Suppressor macrophage treated with lipopolysaccharide for 1 hour (primary cell): ENCODE measurements at regions not wholly inside any gene's neighbourhood (a gene's known extent, or its start where the extent isn't known, plus 50 kb on each side); places are given as distances from the start of the nearest gene placed in this dataset.

ENCODE experiments used
- DNase-seq, 3 donors: peaks; one replicate each; pipeline ENCODE4 v3.0.0-alpha.2; 2020 to 2022

DNA sequence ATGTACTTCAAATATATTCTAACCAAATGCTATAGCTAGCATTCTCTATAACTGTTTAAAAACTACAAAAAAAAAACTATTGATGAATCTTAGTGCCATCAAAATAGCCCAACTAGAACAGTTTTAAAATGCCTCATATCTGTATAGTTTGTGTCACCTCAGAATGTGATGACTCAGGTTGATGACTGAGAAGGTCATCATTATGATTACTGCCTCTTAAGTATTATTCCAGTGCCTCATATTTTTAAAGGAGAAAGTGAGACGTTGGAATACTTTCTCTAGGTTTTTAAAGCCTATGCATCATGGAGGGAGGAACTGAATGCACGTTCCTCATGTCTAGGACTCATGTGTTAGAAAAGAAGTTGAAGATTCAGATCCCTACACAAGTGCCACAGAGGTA, 88.2 kb downstream of the TMA16 start:
- peak in 2 of 3 donors; percentile 50 to 57 for DNase-seq

DNA sequence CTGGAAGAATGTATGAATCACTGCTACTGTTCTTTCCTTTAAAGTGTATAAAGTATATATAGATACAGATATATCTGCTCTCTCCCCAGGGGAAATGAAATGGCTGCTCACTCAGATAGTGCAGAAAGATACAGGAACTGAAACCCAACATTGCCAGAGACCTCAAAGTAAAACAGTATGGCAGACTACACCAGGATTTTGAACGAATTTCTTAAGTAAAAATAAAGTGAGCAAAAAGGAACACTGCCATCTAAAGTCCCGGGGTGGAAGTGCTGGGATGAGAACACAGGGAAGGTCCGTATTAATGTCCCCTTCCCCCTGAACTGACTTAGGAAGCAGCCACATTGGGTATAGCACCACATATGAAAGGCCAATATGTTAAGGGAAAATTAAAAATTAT, 93.4 kb downstream of the TMA16 start:
- peak; percentile 39 to 73 (median 57) for DNase-seq

DNA sequence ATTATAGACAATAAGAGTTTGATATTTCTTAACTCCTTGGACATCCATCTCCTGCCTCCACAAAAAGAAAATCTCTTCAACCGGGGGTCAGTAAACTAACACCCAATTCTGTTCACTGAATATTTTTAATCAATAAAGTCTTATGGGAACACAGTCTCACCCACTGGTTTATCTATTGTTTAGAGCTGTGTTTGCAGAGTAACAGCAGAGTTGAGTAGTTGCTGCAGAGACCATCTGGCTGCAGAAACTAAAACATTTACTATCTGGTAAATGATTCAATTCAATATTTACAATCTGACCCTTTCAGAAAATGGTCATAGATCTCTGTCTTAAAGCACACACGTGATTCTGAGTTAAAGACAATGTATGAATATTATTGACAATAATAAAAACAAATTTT, 94.0 kb downstream of the TMA16 start:
- DNase-seq, result no peak

DNA sequence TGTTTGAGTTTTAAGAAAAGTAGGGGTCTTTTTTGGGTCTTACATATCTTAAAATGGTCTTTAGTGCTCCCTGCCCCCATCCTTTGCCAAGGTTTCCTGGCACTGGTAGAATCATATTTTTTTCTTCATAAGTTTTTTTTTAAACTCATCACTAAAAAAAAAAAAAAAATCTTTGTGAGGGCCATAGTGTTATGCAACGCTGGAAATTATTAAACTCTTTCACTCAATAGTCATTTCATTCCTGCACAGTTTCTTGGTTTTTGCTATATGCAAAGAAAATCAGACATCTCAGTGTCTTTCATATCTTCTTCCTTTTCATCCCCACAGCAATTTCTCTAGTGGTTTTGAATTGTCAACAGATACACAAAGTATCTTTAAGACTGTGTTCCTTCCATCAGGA, 95.6 kb downstream of the TMA16 start:
- DNase-seq, result peak in 2 of 3 donors; percentile 48 to 54

DNA sequence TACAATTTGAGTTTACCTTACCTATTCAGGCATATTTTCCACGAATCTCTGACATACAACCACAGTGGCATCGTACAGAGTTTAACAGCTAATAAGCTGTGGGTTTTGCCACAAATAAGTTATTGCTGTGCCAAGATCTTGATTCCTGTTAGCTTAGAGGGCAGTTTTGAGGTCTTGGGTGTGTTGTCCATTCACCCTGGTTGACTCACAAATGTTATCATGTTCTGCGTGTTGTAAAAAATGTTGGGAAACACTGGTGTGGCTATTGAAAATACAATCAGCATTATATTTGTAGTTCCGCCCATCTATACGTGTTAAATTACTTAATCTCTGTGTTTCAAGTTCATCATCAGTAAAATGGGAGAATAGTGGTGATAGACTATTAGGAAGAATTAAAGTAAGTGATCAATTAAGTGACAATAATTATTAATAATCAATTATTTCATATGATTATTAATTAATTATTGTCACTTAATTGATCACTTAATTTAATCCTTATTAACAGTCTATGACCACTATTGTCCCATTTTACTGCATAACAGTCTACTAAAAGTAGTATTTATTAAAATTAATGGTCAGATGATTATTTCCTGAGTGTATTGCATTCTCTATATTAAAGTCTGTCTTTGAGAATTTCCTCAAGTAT, 96.3 kb downstream of the TMA16 start:
- DNase-seq, result peak; percentile 35 to 71 (median 62)

DNA sequence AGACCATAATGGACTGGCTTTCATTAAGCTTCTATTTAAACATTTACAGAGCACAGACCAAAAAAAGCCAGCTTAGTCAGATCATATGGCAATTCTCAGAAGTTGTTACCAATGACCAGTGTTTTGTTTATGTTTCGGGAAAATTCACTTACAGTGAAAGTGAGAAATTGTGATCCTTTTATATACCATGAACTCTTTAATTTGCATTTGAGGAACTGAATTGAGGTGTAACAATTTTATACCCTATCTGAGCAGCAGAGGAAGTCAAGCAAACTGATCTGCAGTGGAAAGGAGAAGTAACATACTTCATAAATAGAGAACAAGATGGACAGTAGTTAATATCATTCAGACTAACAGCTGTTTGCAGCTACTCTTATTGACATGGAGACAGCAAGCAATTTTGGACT, 97.1 kb downstream of the TMA16 start:
- DNase-seq, result peak; percentile 40 to 72 (median 65)

DNA sequence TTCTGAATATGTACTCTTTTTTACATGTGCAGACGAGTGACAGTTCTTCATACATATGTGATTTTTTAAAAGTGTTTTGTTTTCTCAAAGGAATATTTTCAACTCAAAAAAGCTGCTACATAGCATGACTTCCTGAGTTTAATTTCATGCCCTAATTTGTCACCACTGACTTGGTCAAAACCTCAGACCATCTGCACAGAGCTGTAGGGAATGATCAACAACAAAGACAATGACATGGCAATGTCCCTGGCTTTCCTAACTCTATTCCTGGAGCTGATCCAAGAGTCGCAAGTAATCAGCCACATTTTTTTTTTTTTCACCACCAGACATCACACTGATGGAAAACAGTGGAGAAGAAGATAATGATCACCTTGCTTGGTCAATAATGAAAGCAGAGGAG, 97.7 kb downstream of the TMA16 start:
- DNase-seq, result peak in 1 of 3 donors; percentile 36

DNA sequence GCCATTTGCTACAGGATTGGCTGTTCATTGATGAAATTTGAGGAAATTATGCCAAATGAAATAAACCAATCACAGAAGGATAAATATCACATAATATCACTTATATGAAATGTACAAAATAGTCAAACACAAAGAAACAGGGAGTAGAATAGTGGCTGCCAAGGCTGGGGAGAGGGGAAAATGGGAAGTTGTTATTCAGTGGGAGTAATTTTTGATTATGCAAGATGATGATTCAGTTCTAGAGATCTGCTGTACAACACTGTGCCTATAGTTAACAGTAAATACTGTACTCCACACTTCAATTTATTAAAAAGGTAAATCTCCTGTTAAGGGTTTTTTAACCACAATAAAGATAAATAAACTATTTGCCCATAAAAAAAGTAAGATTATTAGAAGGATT, 101.1 kb downstream of the TMA16 start:
- peak; percentile 66 to 87 (median 87) for DNase-seq

DNA sequence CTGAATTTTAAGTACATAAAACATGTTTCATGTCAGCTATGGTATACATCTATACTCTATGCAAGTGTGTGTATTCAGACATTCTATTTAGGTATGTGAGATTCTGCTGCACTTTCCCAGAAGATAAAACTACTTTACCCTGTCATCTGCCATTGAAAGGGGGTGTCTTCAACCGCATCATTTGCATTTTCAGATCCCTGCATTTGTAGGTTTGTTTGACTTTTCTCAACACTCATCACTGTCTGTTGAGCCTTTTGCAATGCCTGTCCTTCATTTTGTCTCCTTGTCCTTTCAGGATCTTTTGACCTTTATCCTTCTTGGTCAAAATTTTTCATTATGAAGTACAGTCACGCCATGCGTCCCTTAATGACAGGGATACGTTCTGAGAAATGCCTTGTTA, 103.5 kb downstream of the TMA16 start:
- no peak for DNase-seq

DNA sequence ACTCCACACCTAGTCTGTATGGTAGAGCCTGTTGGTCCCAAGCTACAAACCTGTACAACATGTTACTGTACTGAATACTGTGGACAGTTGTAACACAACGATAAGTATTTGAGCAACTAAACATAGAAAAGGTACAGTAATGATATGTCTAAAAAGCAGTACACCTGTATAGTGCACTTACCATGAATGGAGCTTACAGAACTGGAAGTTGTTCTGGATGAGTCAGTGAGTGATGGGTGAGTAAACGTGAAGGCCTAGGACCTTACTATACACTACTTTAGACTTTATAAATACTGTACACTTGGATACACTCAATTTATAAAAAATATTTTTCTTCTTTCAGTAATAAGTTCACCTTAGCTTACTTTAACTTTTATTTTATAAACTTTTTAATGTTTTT, 104.0 kb downstream of the TMA16 start:
- no peak for DNase-seq

DNA sequence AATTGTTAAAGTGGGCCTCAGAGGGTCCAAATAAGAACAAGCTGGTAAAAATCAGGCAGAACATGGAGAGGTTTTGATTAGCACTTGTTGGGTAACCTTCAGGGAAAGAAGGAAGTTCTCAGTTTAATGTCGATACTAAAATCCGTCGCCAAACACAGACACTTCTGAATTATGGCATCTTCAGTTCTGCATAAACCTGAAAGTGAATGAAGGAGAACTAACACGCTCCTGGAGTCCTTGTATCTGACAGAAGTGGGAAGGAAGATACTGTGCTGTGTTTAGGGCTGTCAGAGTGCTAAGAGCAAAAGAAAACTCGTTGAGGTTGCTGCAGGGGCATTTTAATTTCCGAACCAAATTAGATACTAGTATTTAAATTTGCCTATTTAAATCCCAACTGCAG, 106.2 kb downstream of the TMA16 start:
- peak; percentile 34 to 58 (median 42) for DNase-seq

DNA sequence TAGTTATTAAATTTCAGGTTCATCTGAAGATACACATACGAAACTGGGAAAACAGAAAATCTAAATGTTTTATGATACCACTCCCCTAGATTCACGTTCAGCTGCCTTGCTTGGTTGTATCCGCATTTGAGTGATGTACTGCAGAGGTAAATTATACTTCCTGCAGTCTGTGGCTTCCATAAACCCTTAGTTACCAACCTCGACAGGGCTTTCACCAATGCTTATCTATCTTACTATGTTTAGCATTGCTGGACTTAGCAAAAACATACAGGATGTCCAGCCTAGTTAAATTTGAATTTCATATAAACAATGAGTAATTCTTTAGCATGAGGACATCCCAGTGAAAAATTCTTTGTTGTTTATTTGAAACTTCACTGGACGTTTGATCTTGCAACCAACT, 108.8 kb downstream of the TMA16 start:
- no peak for DNase-seq

DNA sequence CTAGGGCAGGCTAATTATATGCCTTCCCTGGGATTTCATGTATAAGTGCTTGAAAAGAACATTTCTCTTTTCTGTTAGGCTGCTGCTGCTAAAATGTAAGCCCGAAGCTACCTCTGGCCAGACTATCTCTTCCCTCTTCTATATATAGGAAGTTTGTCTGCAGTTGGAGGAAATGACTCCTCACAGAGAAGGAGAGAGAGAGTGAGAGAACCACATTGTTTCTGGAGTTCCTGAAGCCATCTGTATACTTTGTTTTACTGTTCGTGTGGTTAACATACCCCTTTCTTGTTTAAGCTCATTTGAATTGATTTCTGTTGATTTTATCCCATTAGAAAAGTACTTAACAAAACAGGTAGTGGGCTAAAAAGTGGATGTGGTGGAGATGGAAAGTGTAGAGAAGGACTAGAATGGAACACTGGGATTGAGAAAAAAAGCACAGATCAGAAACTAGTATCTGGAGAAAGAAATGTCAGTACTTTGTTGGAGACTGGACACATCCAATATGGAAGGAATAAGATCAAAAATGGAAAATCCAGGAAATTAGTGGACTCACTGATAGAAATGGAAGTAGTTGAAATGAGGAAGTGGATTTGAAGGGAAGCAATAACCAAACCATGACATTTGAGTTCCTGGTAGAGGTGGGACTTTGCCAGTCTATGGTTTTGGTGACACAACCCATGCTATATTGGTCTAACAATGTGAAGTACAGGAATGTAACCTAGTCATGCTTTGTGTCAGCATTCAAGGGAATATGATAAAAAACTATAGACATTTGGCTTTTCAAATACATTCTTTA, 112.6 kb downstream of the TMA16 start:
- DNase-seq, result peak; percentile 61 to 90 (median 74)

DNA sequence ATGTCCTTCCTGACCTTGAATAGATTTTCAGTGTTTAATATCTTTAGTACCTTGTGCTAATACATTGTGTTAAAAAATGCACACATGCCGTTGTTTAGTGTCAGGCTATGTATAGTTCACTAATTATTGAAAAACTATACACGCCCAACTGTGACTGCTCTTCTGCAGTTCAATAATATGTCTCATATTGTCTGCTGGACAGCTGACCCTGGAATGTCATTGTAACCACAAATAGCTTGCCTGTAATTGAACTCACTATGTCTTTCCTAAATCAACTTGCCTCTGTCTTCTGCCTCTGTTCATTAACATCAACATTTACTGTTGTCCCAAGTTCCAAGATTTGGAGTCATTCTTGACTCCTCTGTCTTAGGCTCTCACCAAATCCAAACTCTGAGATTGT, 114.5 kb downstream of the TMA16 start:
- DNase-seq, result no peak

DNA sequence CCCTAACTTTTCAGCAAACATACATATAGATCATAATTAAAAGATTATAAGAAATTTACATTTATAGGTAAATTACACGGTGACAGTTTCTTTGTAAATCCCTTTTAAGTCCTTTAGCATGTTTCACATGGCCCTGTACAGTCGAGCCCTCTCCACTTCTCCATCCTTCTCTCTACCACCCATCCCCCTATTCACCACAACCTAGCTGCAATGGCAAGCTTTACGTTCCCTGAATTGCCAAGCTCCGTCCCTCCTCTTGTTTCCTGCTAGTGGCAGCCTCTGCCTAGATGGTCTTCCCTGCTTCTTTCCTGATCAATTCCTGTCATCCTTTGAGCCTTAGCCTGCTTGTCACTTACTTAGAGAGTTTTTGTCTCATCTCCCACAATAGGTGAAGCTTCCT, 116.2 kb downstream of the TMA16 start:
- peak in 1 of 3 donors; percentile 27 for DNase-seq

DNA sequence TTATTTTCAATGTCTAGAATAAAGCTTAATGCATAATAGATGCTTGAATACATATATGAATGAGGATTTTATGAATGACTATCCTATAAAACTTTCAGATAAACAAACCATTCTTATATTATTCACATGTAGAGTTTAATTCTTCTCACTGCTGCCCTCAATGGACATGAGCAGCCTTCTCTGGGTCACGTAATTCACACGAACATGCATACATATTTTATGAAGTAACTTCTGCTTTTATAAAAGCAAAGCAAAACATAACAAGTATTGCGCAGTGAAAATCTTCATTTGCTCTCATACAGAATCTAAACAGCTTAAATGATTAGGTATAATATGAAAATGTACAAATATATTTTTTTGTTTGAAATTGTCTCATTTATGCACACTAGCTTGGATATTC, 116.7 kb downstream of the TMA16 start:
- peak; percentile 68 to 87 (median 85) for DNase-seq

DNA sequence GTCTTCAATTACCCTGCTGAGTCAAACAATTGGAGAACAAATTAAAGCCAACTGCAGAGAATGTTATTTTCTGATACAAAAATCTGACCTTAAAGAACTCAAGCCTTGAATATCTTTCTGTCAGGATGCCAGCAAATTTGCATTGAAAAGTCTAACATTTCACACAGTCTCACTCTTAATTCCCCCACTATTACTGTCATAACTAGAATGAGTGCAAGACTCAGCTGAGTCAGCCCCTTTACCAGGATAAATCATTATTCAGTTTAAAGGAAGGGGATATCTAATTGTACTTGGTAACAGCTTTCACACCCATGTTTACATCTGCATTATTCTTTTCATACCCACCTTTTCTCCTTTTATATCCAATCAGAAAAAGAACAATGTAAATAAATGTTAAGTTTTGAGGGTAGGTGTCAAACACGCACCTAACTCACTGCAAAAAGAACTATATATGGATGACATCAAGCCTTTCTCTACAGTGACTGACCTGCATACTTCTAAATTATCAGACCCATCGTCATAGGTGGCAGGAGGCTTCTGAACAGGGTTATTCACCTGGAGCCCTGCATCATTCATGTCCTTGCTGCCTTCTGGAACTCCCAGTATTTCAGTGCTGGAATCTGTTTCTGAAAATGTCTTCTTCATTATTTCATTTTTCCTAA, 117.4 kb downstream of the TMA16 start:
- peak in 1 of 3 donors; percentile 67 for DNase-seq

DNA sequence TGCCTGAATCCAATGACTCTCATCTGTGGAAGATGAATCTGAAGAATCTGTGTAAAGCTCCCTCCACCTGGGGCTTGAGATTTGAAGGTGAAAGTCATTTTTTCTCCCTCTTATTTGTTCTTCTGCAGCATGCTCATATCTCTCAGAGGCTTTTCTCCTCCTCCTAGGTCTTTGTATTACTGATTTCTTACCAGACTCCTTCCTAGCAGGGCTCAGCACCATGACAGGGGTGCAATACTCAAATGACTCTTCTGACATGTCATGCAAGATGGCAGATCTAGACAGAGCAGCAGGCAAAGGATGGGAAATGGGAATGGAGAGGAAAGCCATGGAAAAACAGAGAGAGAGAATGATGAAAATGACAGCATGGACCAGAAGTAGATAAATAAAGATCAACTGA, 118.3 kb downstream of the TMA16 start:
- DNase-seq, result peak in 1 of 3 donors; percentile 16

DNA sequence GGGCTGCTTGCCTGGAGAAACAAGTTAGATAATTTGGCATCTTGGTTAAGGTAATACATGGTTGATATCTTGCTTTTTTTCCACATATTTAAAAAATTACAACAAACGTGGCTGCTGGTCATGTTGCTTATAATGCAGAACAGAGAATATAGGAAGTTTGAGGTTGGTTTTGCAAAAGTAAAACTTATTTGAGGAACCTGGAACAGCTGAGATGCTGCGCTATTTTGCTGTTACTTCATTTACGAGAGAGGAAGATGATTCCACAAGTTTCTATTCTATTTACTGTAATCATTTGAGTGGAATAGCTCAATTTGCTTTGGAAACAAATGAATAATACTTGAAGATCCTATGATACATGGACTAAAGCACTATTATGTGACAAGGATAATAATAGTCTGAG, 118.9 kb downstream of the TMA16 start:
- peak; percentile 73 to 95 (median 86) for DNase-seq

DNA sequence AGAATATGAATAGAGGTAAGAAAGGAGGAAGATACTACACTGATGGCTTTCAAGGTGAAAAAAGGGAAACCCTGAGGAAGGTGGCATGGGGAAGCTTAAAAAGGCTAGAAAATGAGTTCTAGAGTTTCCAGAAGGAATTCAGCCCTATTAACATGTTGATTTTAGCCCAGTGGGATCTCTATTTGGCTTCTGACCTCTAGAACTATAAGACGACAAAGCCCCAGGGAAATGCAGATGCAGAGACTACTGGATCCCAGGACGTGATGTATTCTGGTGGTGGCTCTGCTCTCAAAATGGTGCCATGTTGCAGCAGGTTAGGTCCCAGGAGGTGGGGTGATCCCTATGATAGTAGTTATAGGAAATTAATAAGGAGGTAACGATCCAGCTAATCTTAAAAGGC, 120.4 kb downstream of the TMA16 start:
- no peak for DNase-seq

DNA sequence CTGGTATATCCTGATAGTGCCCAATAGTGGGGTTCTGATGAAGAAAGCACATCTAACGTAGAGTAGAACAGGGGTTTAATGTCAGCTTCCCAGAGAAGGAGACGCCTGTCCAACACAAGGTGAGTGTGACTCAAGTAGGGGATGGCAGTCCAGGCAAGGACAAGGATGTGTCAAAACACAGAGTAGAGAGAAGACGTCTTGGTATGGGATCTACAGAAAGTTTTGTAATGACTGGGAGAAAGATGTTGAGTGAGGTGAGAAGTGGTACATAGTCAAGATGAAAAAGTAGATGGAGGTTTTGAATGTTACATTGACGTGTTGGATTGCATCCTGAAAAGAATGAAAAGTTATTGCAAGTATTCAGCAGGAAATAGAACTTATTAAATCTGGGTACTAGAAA, 124.4 kb downstream of the TMA16 start:
- DNase-seq, result no peak

DNA sequence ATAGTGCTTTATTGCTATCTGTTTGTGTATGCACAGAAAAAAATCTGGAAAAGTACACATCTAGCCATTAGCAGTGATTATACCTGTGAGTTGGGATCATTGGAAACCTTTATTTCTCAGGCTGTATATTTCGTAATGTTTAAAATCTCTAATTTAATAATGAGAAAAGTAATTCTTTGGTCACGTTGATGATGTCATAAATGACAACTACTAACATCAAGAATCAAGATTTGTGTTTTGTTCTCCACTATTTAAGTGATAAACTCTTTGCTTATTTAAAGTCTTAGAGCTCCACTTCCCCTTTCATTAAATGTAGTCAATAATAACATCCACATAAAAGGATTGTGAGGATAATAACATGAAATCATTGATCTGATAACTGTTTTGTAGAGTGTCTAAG, 126.2 kb downstream of the TMA16 start:
- DNase-seq, result no peak

DNA sequence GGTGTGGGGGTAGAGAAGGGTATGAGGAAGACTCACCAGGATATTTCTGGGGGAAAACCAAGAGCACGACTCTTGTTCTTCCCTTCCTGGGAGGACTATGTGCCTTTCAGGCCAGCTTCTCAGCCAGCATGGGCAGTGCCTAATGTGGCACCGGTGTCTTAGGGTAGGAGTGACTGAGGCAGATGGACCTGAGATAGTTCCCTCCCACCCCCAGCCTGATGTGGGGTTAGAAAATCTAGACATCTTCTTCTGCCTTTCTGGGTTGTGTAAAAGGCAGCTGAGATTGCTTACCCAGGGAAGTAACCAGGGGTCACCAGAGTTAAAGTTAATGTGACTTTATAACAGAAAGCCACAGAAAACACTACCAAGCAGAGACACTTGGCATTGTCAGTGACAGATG, 127.3 kb downstream of the TMA16 start:
- peak; percentile 49 to 69 (median 67) for DNase-seq
